ENCODE measurements at regions not wholly inside any gene's neighbourhood (a gene's known extent, or its start where the extent isn't known, plus 50 kb on each side); places are given as distances from the start of the nearest gene placed in this dataset.

DNA sequence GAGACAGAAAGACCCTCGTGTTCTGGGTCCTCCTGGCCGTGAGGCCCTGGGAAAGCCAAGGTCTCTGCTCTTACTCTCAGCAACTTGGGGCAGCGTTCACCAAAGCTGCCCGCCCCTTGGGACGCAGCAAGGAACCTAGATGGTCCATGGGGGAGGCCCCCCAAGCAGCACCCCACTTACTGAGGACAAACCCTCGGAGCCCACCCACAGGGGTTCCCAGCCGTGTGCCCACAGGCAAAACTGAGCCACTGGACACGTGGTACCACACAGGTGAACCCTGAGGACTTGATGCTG, 166.2 kb upstream of the IQSEC1 start:
- FAIRE-seq (no peak), DNase-seq (ENCODE audit: low read depth, low spot score) (no peak), ATAC-seq (no peak)
- Histone ChIP-seq H3K4me1 (ENCODE audit: control insufficient read depth, insufficient read depth, low read length) (no peaks in the 10 kb centered on the region), H2AFZ (ENCODE audit: control insufficient read depth, low read depth, low read length) (no peak overlapping the region), H3K9ac (ENCODE audit: control insufficient read depth, insufficient read depth, low read length) (no peak overlapping the region), H3K27me3 (replicated peaks in 1 of 2; ENCODE audit: control insufficient read depth in 2 of 2, insufficient read depth in 2 of 2, low read length in 1 of 2) (0 out of 4 replicates have a peak, but pooled peaks cover 0 to 2% of the 10 kb centered on the region in 2 experiments), H3K27ac (ENCODE audit: control insufficient read depth, insufficient read depth) (no peak overlapping the region), H3K9me3 (replicated peaks; ENCODE audit: control insufficient read depth, insufficient read depth, low read length) (no peaks in the 10 kb centered on the region), H3K79me2 (ENCODE audit: control insufficient read depth, insufficient read depth, low read length) (no peaks in the 10 kb centered on the region), H3K4me2 (ENCODE audit: control insufficient read depth, insufficient read depth) (no peak overlapping the region), H3K36me3 (ENCODE audit: control insufficient read depth in 2 of 2, insufficient read depth in 2 of 2, low read length in 1 of 2) (no peaks in the 10 kb centered on the region), H3K4me3 (no peak overlapping the region), H4K20me1 (ENCODE audit: control insufficient read depth, insufficient read depth) (no peaks in the 10 kb centered on the region)
- TF ChIP-seq RAD21 (IDR thresholded peaks at IDR 0.05; ENCODE audit: insufficient read depth, low read depth, low read length) (no peak), TCF7 (IDR thresholded peaks at IDR 0.05; ENCODE audit: borderline replicate concordance) (no peak), KDM1A (IDR thresholded peaks at IDR 0.05; ENCODE audit: borderline replicate concordance) (no peak), ZSCAN29 (IDR thresholded peaks at IDR 0.05) (no peak), TARDBP (IDR thresholded peaks at IDR 0.05; ENCODE audit: borderline replicate concordance) (no peak), FOXK2 (IDR thresholded peaks at IDR 0.05) (no peak)
- TF ChIP-seq, protein P1, sequence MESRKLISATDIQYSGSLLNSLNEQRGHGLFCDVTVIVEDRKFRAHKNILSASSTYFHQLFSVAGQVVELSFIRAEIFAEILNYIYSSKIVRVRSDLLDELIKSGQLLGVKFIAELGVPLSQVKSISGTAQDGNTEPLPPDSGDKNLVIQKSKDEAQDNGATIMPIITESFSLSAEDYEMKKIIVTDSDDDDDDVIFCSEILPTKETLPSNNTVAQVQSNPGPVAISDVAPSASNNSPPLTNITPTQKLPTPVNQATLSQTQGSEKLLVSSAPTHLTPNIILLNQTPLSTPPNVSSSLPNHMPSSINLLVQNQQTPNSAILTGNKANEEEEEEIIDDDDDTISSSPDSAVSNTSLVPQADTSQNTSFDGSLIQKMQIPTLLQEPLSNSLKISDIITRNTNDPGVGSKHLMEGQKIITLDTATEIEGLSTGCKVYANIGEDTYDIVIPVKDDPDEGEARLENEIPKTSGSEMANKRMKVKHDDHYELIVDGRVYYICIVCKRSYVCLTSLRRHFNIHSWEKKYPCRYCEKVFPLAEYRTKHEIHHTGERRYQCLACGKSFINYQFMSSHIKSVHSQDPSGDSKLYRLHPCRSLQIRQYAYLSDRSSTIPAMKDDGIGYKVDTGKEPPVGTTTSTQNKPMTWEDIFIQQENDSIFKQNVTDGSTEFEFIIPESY (IDR thresholded peaks at IDR 0.05) = no peak
- BruUV-seq (replicated peaks) = no TSS peak
- intact Hi-C loops (cut with micrococcal nuclease; ENCODE audit: unreplicated experiment) (loop anchor here (10.0 kb wide), 1 partner anchor 215 kb away; no protein-coding TSS in a partner anchor), in situ Hi-C loops (cut with MboI) (no loop called here)
- SMC1A ChIA-PET (ENCODE audit: uncharacterized antibody, unreplicated experiment) = no interaction called here
- CTCF ChIA-PET = no interaction called here
- whole genome bisulfite sequencing (ENCODE audit: insufficient coverage, insufficient replicate concordance, low lambda C conversion rate, missing lambda C conversion rate) = 17% methylated on average over 7 of the region's 8 CpGs
- POLR2A ChIA-PET = no interaction called here
- RAD21 ChIA-PET (ENCODE audit: unreplicated experiment) = no interaction called here
